ENCODE measurements at regions not wholly inside any gene's neighbourhood (a gene's known extent, or its start where the extent isn't known, plus 50 kb on each side); places are given as distances from the start of the nearest gene placed in this dataset.

DNA sequence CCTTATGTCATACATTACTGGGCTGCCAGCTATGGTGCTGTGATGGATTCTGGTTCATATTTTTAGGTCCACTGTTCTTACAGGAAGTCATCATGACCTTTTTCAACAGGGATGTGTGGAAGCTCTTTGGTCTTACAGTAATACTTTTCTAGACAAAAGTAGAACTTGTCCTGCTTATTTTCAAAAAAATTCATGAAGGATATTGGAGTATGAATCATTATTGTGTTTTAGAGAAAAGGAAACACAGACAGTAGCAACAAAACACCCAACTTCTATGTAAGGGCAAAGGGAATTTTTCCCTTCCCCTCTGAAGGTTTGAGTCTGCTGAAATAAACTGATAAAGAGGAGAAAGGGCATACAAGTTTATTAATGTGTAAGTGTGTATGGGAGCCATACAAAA lies 54.7 kb upstream of the FAM9C start:
- DNase-seq, result no peak

DNA sequence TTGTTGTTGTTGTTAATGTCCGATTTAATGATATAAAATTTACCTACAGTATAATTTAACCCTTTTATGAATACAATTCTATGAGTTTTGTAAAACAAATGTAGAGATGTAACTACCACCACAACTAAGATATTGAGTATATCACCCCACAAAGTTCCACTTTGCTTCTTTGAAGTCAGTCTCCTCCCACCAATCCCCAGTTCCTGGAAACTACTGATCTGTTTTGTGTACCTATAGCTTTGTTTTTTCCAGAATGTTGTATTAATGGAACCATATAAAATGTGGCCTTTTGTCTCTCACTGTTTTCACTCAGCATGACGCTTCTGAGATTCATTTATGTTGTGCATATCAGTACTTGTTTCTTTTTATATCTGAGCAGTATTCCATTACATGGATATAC lies 52.3 kb upstream of the FAM9C start:
- no peak for DNase-seq

DNA sequence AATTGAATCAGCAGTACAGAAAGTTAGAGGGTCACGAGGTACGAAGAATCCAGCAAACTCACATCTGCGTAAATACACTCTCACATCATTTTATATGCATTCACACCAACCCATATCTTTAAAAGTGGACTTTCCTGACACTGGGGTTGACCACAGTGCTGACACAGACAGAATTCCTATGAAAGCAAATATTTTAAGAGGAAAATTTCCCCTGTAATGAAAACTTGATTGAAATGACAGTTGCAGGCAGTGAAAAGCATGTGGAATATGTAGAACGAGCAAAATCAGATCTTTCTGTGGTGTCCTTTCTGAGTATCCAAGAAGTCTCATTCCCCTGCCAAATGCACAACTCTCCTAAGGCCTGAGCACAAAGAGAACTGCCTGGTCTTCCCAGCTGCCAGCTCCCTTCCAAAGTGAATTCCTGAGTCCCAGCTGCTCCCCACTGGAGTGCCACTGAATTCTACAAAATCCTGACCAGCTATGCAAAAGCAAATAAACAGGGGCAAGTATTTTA lies 50.5 kb upstream of the FAM9C start:
- peak in 1 of 2 experiments; percentile 1 for DNase-seq

DNA sequence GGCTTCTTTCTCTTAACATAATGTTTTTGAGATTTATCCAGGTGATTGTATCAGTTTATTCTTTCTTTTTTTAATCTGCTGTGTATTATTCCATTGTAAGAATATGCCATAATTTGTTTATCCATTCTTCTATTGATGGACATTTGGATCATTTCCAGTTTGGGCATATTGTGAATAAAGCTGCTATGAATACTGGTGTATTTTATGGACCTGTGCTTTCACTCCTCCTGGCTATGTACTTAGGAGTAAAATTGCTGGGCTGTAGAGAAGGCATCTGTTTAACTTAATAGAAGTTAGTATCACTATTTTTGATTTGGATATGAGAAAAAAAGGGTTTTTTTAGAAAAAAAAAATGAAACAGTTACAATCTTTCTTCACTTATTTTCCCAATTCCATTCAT lies 50.0 kb upstream of the FAM9C start:
- no peak for DNase-seq

Measured in NCI-H524 (cell line).